ENCODE measurements at regions not wholly inside any gene's neighbourhood (a gene's known extent, or its start where the extent isn't known, plus 50 kb on each side); places are given as distances from the start of the nearest gene placed in this dataset.

GRCh38 chr7:49523870-49524269 lies 249.6 kb upstream of the VWC2 start:
- H3K27me3 ChIP-seq (ENCODE audit: insufficient read depth, insufficient read length) = no peaks in the 10 kb centered on the region
- H3K9ac ChIP-seq (ENCODE audit: insufficient read length, low read depth) = no peak overlapping the region
- TF ChIP-seq SUZ12 (IDR thresholded peaks at IDR 0.05; ENCODE audit: extremely low read depth, insufficient read depth, insufficient read length) = no peak
- TF ChIP-seq ZNF274 (IDR thresholded peaks at IDR 0.05; ENCODE audit: low read depth, low read length) = no peak
- TF ChIP-seq YY1 (IDR thresholded peaks at IDR 0.05; ENCODE audit: insufficient read depth, insufficient read length) = no peak
- no peak for DNase-seq (ENCODE audit: low read depth, low spot score)
- H3K9me3 ChIP-seq (ENCODE audit: insufficient read depth, low read length) = no peaks in the 10 kb centered on the region
- H3K36me3 ChIP-seq (ENCODE audit: insufficient read depth, insufficient read length, low read length) = no peaks in the 10 kb centered on the region
- no peaks in the 10 kb centered on the region for H3K4me1 ChIP-seq (ENCODE audit: insufficient read depth, insufficient read length)
- H3K4me3 ChIP-seq (ENCODE audit: insufficient read length, low read depth) = no peak overlapping the region

DNA sequence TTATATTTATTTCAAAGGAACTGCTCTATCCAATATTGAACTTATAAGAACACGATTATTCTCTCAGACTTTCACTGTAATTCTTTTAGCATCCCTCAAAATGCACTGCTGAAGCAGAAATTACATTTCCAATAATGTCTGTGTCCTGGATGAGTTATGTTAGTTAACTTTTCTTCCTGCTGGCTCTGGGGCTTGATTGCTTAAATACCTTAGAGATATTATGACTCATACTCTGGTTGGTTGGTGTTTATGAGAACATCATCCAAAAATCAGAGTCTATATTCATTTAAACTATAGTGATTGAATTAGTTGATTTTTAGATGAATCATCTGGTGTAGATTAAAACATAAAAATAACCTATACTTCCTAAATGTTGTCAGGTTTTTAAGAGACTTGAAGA lies 246.3 kb upstream of the VWC2 start:
- no peak for TF ChIP-seq YY1 (IDR thresholded peaks at IDR 0.05; ENCODE audit: insufficient read depth, insufficient read length)
- TF ChIP-seq ZNF274 (IDR thresholded peaks at IDR 0.05; ENCODE audit: low read depth, low read length) = no peak
- no peak for TF ChIP-seq SUZ12 (IDR thresholded peaks at IDR 0.05; ENCODE audit: extremely low read depth, insufficient read depth, insufficient read length)
- H3K4me1 ChIP-seq (ENCODE audit: insufficient read depth, insufficient read length) = no peaks in the 10 kb centered on the region
- H3K9me3 ChIP-seq (ENCODE audit: insufficient read depth, low read length) = no peaks in the 10 kb centered on the region

GRCh38 chr7:49530481-49530880 lies 243.0 kb upstream of the VWC2 start:
- no peak for TF ChIP-seq ZNF274 (IDR thresholded peaks at IDR 0.05; ENCODE audit: low read depth, low read length)
- no peak for TF ChIP-seq YY1 (IDR thresholded peaks at IDR 0.05; ENCODE audit: insufficient read depth, insufficient read length)
- no peak for TF ChIP-seq SUZ12 (IDR thresholded peaks at IDR 0.05; ENCODE audit: extremely low read depth, insufficient read depth, insufficient read length)
- Histone ChIP-seq H3K27me3 (ENCODE audit: insufficient read depth, insufficient read length) (no peaks in the 10 kb centered on the region), H3K9ac (ENCODE audit: insufficient read length, low read depth) (no peak overlapping the region), H3K4me3 (ENCODE audit: insufficient read length, low read depth) (no peak overlapping the region), H3K4me1 (ENCODE audit: insufficient read depth, insufficient read length) (no peaks in the 10 kb centered on the region), H3K36me3 (ENCODE audit: insufficient read depth, insufficient read length, low read length) (no peaks in the 10 kb centered on the region), H3K9me3 (ENCODE audit: insufficient read depth, low read length) (no peaks in the 10 kb centered on the region)
- DNase-seq (ENCODE audit: low read depth, low spot score) = no peak

More for the DNA sequence above, 246.3 kb upstream of the VWC2 start:
- no peak for DNase-seq (ENCODE audit: low read depth, low spot score)
- Histone ChIP-seq H3K27me3 (ENCODE audit: insufficient read depth, insufficient read length) (no peaks in the 10 kb centered on the region), H3K36me3 (ENCODE audit: insufficient read depth, insufficient read length, low read length) (no peaks in the 10 kb centered on the region), H3K9ac (ENCODE audit: insufficient read length, low read depth) (no peak overlapping the region), H3K4me3 (ENCODE audit: insufficient read length, low read depth) (no peak overlapping the region)

DNA sequence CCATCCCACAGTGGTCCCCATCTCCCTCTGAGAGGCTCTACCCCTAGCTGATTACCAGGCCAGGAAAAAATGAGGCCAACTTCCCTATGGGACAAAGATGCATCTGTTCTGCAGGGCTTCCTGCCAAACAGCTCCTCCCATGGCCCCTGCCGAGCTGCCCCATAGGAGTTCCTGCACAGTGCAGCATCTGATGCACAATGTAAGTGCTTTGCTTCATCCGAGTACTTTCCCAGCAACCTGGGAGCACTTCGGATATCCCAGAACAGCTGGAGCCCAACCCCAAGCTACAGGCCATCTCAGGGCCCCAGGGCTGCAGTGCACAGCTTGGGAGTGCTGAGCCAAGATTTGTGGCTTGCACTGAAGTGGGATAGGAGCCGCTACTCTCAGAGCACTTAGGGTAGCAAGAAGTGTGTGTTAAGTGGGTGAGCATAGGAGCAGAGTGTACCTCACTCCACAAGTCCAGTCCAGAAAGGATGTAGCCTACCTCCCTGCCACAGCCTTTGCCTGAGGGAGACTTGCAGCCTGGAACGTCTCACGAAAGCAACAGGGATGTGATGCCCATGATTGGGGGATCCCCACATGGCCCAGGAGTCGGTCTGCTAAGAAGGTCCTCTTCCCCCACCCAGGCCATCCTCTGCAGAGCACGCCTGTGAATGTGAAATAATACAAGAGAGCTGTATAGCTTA lies 209.6 kb upstream of the VWC2 start:
- Histone ChIP-seq H3K4me3 (ENCODE audit: insufficient read length, low read depth) (no peak overlapping the region), H3K36me3 (ENCODE audit: insufficient read depth, insufficient read length, low read length) (no peaks in the 10 kb centered on the region), H3K9me3 (ENCODE audit: insufficient read depth, low read length) (no peaks in the 10 kb centered on the region), H3K4me1 (ENCODE audit: insufficient read depth, insufficient read length) (peaks cover 3% of the 10 kb centered on the region), H3K9ac (ENCODE audit: insufficient read length, low read depth) (no peak overlapping the region), H3K27me3 (ENCODE audit: insufficient read depth, insufficient read length) (no peaks in the 10 kb centered on the region)
- DNase-seq (ENCODE audit: low read depth, low spot score) = no peak
- TF ChIP-seq ZNF274 (IDR thresholded peaks at IDR 0.05; ENCODE audit: low read depth, low read length) (no peak), SUZ12 (IDR thresholded peaks at IDR 0.05; ENCODE audit: extremely low read depth, insufficient read depth, insufficient read length) (no peak), YY1 (IDR thresholded peaks at IDR 0.05; ENCODE audit: insufficient read depth, insufficient read length) (no peak)

- peaks cover 3% of the 10 kb centered on the region for H3K4me1 ChIP-seq (ENCODE audit: insufficient read depth, insufficient read length)
- no peaks in the 10 kb centered on the region for H3K27me3 ChIP-seq (ENCODE audit: insufficient read depth, insufficient read length)
- H3K4me3 ChIP-seq (ENCODE audit: insufficient read length, low read depth) = no peak overlapping the region
- TF ChIP-seq YY1 (IDR thresholded peaks at IDR 0.05; ENCODE audit: insufficient read depth, insufficient read length) (no peak), ZNF274 (IDR thresholded peaks at IDR 0.05; ENCODE audit: low read depth, low read length) (no peak), SUZ12 (IDR thresholded peaks at IDR 0.05; ENCODE audit: extremely low read depth, insufficient read depth, insufficient read length) (no peak)
- DNase-seq (ENCODE audit: low read depth, low spot score) = no peak
- H3K9ac ChIP-seq (ENCODE audit: insufficient read length, low read depth) = no peak overlapping the region
- no peaks in the 10 kb centered on the region for H3K9me3 ChIP-seq (ENCODE audit: insufficient read depth, low read length)
- no peaks in the 10 kb centered on the region for H3K36me3 ChIP-seq (ENCODE audit: insufficient read depth, insufficient read length, low read length)
These were observed 209.1 kb upstream of the VWC2 start for GRCh38 chr7:49564379-49564714.

- H3K4me1 ChIP-seq (ENCODE audit: insufficient read depth, insufficient read length) = no peaks in the 10 kb centered on the region
- no peaks in the 10 kb centered on the region for H3K9me3 ChIP-seq (ENCODE audit: insufficient read depth, low read length)
- H3K36me3 ChIP-seq (ENCODE audit: insufficient read depth, insufficient read length, low read length) = no peaks in the 10 kb centered on the region
- DNase-seq (ENCODE audit: low read depth, low spot score) = no peak
- no peak overlapping the region for H3K9ac ChIP-seq (ENCODE audit: insufficient read length, low read depth)
- no peak overlapping the region for H3K4me3 ChIP-seq (ENCODE audit: insufficient read length, low read depth)
- H3K27me3 ChIP-seq (ENCODE audit: insufficient read depth, insufficient read length) = no peaks in the 10 kb centered on the region
- TF ChIP-seq ZNF274 (IDR thresholded peaks at IDR 0.05; ENCODE audit: low read depth, low read length) (no peak), YY1 (IDR thresholded peaks at IDR 0.05; ENCODE audit: insufficient read depth, insufficient read length) (no peak), SUZ12 (IDR thresholded peaks at IDR 0.05; ENCODE audit: extremely low read depth, insufficient read depth, insufficient read length) (no peak)
These were observed 195.9 kb upstream of the VWC2 start for GRCh38 chr7:49577576-49577975.

- no peak overlapping the region for H3K9ac ChIP-seq (ENCODE audit: insufficient read length, low read depth)
- DNase-seq (ENCODE audit: low read depth, low spot score) = no peak
- no peak overlapping the region for H3K4me3 ChIP-seq (ENCODE audit: insufficient read length, low read depth)
- no peaks in the 10 kb centered on the region for H3K4me1 ChIP-seq (ENCODE audit: insufficient read depth, insufficient read length)
- no peaks in the 10 kb centered on the region for H3K36me3 ChIP-seq (ENCODE audit: insufficient read depth, insufficient read length, low read length)
- H3K27me3 ChIP-seq (ENCODE audit: insufficient read depth, insufficient read length) = no peaks in the 10 kb centered on the region
- TF ChIP-seq ZNF274 (IDR thresholded peaks at IDR 0.05; ENCODE audit: low read depth, low read length) = no peak
- TF ChIP-seq YY1 (IDR thresholded peaks at IDR 0.05; ENCODE audit: insufficient read depth, insufficient read length) = no peak
- no peak for TF ChIP-seq SUZ12 (IDR thresholded peaks at IDR 0.05; ENCODE audit: extremely low read depth, insufficient read depth, insufficient read length)
- no peaks in the 10 kb centered on the region for H3K9me3 ChIP-seq (ENCODE audit: insufficient read depth, low read length)
These were observed 194.0 kb upstream of the VWC2 start for GRCh38 chr7:49579408-49579807.
